ENCODE measurements at regions not wholly inside any gene's neighbourhood (a gene's known extent, or its start where the extent isn't known, plus 50 kb on each side); places are given as distances from the start of the nearest gene placed in this dataset.
"Not testable (repeated sequence)": the region's sequence is repeated elsewhere in the genome, so short reads cannot be mapped to it uniquely, and the experiment has no call there.

DNA sequence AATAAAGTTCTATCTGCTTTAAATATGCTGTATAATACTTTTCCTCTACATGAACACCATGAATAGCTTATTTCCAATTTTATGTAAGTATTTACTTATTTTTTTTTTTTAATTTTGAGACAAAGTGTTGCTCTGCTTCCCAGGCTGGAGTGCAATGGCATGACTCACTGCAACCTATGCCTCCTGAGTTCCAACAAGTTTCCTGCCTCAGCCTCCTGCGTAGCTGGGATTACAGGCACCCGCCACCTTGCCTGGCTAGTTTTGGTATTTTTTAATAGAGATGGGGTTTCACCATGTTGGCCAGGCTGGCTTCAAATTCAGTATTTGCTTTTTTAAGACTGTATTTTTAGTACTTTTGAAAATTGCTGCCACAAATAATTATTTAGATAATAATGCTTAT lies 1365.9 kb downstream of the GRIK2 start:
- H3K4me1 ChIP-seq (ENCODE audit: control insufficient read depth in 5 of 5, insufficient read depth in 5 of 5, low read length in 5 of 5) = no peaks in the 10 kb centered on the region
- 90 to 93% methylated on average over 2 of the region's 2 CpGs for whole genome bisulfite sequencing, 2 donors
- no peak for ATAC-seq (ENCODE audit: insufficient read depth, low FRiP score)
- H3K27ac ChIP-seq (ENCODE audit: low read depth in 1 of 2, low read length in 1 of 2) = no peak overlapping the region
- H3K9ac ChIP-seq (ENCODE audit: insufficient read depth in 1 of 2, low read length in 2 of 2) = no peak overlapping the region
- no peak for TF ChIP-seq CTCF (IDR thresholded peaks at IDR 0.05; ENCODE audit: control extremely low read depth, extremely low read depth)
- no peak for DNase-seq
- H3K9me3 ChIP-seq (ENCODE audit: control insufficient read depth in 4 of 4, insufficient read depth in 3 of 4, low read length in 3 of 4) = no peaks in the 10 kb centered on the region
- H3K27me3 ChIP-seq (ENCODE audit: control insufficient read depth in 3 of 3, insufficient read depth in 3 of 3, low read length in 2 of 3) = no peaks in the 10 kb centered on the region
- H3K4me3 ChIP-seq = no peak overlapping the region
- H3K36me3 ChIP-seq (ENCODE audit: control insufficient read depth in 4 of 4, insufficient read depth in 4 of 4, low read length in 4 of 4) = no peaks in the 10 kb centered on the region

DNA sequence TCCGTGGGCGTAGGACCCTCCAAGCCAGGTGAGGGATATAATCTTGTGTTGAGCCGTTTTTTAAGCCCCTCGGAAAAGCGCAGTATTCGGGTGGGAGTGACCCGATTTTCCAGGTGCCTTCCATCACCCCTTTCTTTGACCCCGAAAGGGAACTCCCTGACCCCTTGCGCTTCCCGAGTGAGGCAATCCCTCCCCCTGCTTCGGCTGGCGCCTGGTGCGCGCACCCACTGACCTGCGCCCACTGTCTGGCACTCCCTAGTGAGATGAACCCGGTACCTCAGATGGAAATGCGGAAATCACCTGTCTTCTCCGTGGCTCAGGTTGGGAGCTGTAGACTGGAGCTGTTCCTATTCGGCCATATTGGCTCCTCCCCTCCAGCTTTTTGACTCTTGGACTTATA lies 1365.0 kb downstream of the GRIK2 start:
- not testable (repeated sequence) for H3K27me3 ChIP-seq (ENCODE audit: control insufficient read depth in 3 of 3, insufficient read depth in 3 of 3, low read length in 2 of 3); DNase-seq; H3K4me1 ChIP-seq (ENCODE audit: control insufficient read depth in 5 of 5, insufficient read depth in 5 of 5, low read length in 5 of 5); H3K9me3 ChIP-seq (ENCODE audit: control insufficient read depth in 4 of 4, insufficient read depth in 3 of 4, low read length in 3 of 4); ATAC-seq (ENCODE audit: insufficient read depth, low FRiP score); H3K36me3 ChIP-seq (ENCODE audit: control insufficient read depth in 4 of 4, insufficient read depth in 4 of 4, low read length in 4 of 4); H3K4me3 ChIP-seq; H3K9ac ChIP-seq (ENCODE audit: insufficient read depth in 1 of 2, low read length in 2 of 2); H3K27ac ChIP-seq (ENCODE audit: low read depth in 1 of 2, low read length in 1 of 2)
- WGBS, 2 donors = 92 to 93% methylated on average over 19 of the region's 19 CpGs

DNA sequence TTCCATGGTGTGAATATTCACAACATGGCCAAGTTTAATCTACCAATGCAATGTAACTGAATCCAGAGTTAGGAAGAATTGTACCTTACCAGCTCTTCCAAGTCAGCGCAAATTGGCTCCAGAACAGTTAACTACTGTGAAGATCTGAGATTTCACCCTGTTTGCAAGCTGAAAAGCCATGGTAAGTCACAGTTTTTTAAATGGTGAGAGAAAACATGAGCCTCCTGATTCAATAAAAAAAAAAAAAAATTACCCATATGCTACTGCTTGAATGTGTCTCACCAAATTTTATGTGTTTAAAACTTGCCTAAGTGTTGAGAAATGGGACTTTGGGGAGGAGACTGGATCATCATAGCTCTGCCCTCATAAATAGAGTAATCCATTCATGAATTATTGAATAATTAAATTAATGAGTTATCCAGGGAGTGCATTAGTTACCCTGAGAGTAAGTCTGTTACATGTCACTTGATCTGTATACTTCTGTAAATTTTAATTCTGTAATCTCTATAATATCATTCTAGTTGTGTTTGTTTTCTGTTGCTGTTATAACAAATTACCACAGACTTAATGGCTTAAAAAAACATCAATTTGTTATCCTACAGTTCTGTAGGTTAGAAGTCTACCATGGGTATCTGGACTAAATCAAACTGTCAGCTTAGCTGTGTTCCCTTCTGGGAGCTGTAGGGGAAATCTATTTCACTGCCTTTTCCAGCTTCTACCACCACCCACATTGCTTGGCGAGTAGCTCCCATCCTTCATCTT lies 1355.9 kb downstream of the GRIK2 start:
- Histone ChIP-seq H3K4me3 (no peak overlapping the region), H3K9me3 (ENCODE audit: control insufficient read depth in 4 of 4, insufficient read depth in 3 of 4, low read length in 3 of 4) (no peaks in the 10 kb centered on the region), H3K27me3 (ENCODE audit: control insufficient read depth in 3 of 3, insufficient read depth in 3 of 3, low read length in 2 of 3) (no peaks in the 10 kb centered on the region), H3K36me3 (ENCODE audit: control insufficient read depth in 4 of 4, insufficient read depth in 4 of 4, low read length in 4 of 4) (no peaks in the 10 kb centered on the region), H3K27ac (ENCODE audit: low read depth in 1 of 2, low read length in 1 of 2) (no peak overlapping the region), H3K4me1 (ENCODE audit: control insufficient read depth in 5 of 5, insufficient read depth in 5 of 5, low read length in 5 of 5) (no peaks in the 10 kb centered on the region), H3K9ac (ENCODE audit: insufficient read depth in 1 of 2, low read length in 2 of 2) (no peak overlapping the region)
- ATAC-seq (ENCODE audit: insufficient read depth, low FRiP score) (no peak), DNase-seq (no peak)
- no peak for TF ChIP-seq CTCF (IDR thresholded peaks at IDR 0.05; ENCODE audit: control extremely low read depth, extremely low read depth)
- 77 to 84% methylated on average over 2 of the region's 2 CpGs for WGBS, 2 donors

DNA sequence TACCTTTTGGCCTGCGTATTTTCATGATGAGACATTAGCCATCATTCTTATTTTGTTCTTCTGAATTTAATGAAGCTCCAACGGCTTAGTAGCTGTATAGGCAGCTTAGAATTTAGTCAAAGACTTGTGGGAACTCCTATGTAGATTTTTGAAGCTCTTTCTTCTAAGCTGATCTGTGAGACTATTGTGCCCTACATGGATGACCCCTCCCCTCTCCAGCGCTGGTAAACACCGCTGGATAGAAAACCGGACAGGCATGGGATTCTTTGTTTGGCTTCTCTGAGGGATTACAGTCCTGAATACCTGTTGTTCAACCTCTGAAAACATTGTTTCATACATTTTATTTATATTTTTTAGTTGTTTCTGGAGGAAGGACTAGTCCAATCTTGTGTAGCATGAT lies 1353.4 kb downstream of the GRIK2 start:
- Histone ChIP-seq H3K9ac (ENCODE audit: insufficient read depth in 1 of 2, low read length in 2 of 2) (no peak overlapping the region), H3K4me1 (ENCODE audit: control insufficient read depth in 5 of 5, insufficient read depth in 5 of 5, low read length in 5 of 5) (no peaks in the 10 kb centered on the region), H3K9me3 (ENCODE audit: control insufficient read depth in 4 of 4, insufficient read depth in 3 of 4, low read length in 3 of 4) (no peaks in the 10 kb centered on the region), H3K27ac (ENCODE audit: low read depth in 1 of 2, low read length in 1 of 2) (no peak overlapping the region), H3K27me3 (ENCODE audit: control insufficient read depth in 3 of 3, insufficient read depth in 3 of 3, low read length in 2 of 3) (no peaks in the 10 kb centered on the region), H3K4me3 (no peak overlapping the region), H3K36me3 (ENCODE audit: control insufficient read depth in 4 of 4, insufficient read depth in 4 of 4, low read length in 4 of 4) (no peaks in the 10 kb centered on the region)
- WGBS, 2 donors = 84 to 88% methylated on average over 5 of the region's 5 CpGs
- no peak for TF ChIP-seq CTCF (IDR thresholded peaks at IDR 0.05; ENCODE audit: control extremely low read depth, extremely low read depth)
- no peak for ATAC-seq (ENCODE audit: insufficient read depth, low FRiP score)
- DNase-seq = no peak
